Gastroesophageal sphincter (tissue), 3 donors: ENCODE measurements at regions not wholly inside any gene's neighbourhood (a gene's known extent, or its start where the extent isn't known, plus 50 kb on each side); places are given as distances from the start of the nearest gene placed in this dataset.

Source experiments
- CTCF ChIP-seq, 4 experiments: fragments of 200-600 bp in 2 of 4; fragments of 450-650 bp in 2 of 4; sonication (generic) in 1 of 4; IDR thresholded peaks; one replicate each; pipeline ENCODE4 v1.5.1; 2017 to 2019; ENCODE audit warnings: antibody characterized with exemption in 4 of 4, mild to moderate bottlenecking in 2 of 4, moderate library complexity in 2 of 4
- EP300 ChIP-seq: sonication (generic); formaldehyde crosslinking; IDR thresholded peaks from one replicate; pipeline ENCODE4 v1.6.1; 2017; ENCODE audit warnings: antibody characterized with exemption, mild to moderate bottlenecking
- POLR2A ChIP-seq, 2 donors: fragments of 450-650 bp; IDR thresholded peaks; one replicate each; pipeline ENCODE4 v1.6.1; 2017; ENCODE audit warnings: antibody characterized with exemption in 2 of 2, mild to moderate bottlenecking in 2 of 2, moderate library complexity in 1 of 2

GRCh38 chr12:111211910-111212757 lies 156.8 kb downstream of the PHETA1 start:
- TF ChIP-seq POLR2A (IDR thresholded peaks at IDR 0.05) (no peak), CTCF (IDR thresholded peaks at IDR 0.05) (no peak), EP300 (no peak)
